ENCODE measurements at regions not wholly inside any gene's neighbourhood (a gene's known extent, or its start where the extent isn't known, plus 50 kb on each side); places are given as distances from the start of the nearest gene placed in this dataset.
"Not testable (repeated sequence)": the region's sequence is repeated elsewhere in the genome, so short reads cannot be mapped to it uniquely, and the experiment has no call there.

- no peak for DNase-seq (ENCODE audit: low spot score in 2 of 2)
- no peaks in the 10 kb centered on the region for H3K36me3 ChIP-seq (replicated peaks)
- H3K27me3 ChIP-seq (ENCODE audit: low read depth): no peaks in the 10 kb centered on the region
- H3K9me3 ChIP-seq: no peaks in the 10 kb centered on the region
- H3K4me1 ChIP-seq: peaks cover 5% of the 10 kb centered on the region; the same call in 1 of the 2 replicates
- no peak overlapping the region for H3K4me3 ChIP-seq
- in situ Hi-C loops (cut with MboI; ENCODE audit: low sequenced_read_pairs): no loop called here
Measured at GRCh38 chr2:188032786-188033185, 258.9 kb upstream of the GULP1 start.

GRCh38 chr2:188033240-188033639 is 258.4 kb upstream of the GULP1 start:
- in situ Hi-C loops (cut with MboI; ENCODE audit: low sequenced_read_pairs); H3K4me1 ChIP-seq; H3K4me3 ChIP-seq; H3K9me3 ChIP-seq; H3K36me3 ChIP-seq (replicated peaks); H3K27me3 ChIP-seq (ENCODE audit: low read depth): not testable (repeated sequence)
- DNase-seq (ENCODE audit: low spot score in 2 of 2): peak in 1 of 2 experiments; percentile 20

GRCh38 chr2:188034102-188034501 is 257.6 kb upstream of the GULP1 start:
- H3K4me1 ChIP-seq; DNase-seq (ENCODE audit: low spot score in 2 of 2); H3K27me3 ChIP-seq (ENCODE audit: low read depth); H3K9me3 ChIP-seq; in situ Hi-C loops (cut with MboI; ENCODE audit: low sequenced_read_pairs); H3K36me3 ChIP-seq (replicated peaks); H3K4me3 ChIP-seq: not testable (repeated sequence)

GRCh38 chr2:188035377-188035776 is 256.3 kb upstream of the GULP1 start:
- DNase-seq (ENCODE audit: low spot score in 2 of 2); H3K36me3 ChIP-seq (replicated peaks); H3K4me3 ChIP-seq; H3K9me3 ChIP-seq; in situ Hi-C loops (cut with MboI; ENCODE audit: low sequenced_read_pairs); H3K27me3 ChIP-seq (ENCODE audit: low read depth); H3K4me1 ChIP-seq: not testable (repeated sequence)

GRCh38 chr2:188036786-188037185 is 254.9 kb upstream of the GULP1 start:
- DNase-seq (ENCODE audit: low spot score in 2 of 2); H3K36me3 ChIP-seq (replicated peaks); in situ Hi-C loops (cut with MboI; ENCODE audit: low sequenced_read_pairs); H3K9me3 ChIP-seq; H3K27me3 ChIP-seq (ENCODE audit: low read depth); H3K4me3 ChIP-seq; H3K4me1 ChIP-seq: not testable (repeated sequence)

DNA sequence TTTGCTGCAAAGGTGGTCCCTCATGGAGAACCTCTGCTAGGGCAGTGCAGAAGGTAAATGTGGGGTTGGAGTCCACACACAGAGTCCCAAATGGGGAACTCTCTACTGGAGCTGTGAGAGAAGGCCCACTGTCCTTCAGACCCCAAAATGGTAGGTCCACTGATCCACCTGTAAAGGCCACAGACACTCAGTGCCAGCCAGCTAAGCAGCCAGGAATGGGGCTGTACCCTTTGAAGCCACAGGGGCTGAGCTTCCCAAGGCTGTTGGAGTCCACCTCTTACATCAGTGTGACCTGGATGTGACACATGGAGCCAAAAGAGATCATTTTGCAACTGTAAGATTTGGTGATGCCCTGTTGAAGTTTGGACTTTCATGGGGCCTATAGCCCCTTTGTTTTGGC is 252.4 kb upstream of the GULP1 start:
- no peak overlapping the region for H3K4me3 ChIP-seq
- in situ Hi-C loops (cut with MboI; ENCODE audit: low sequenced_read_pairs): no loop called here
- no peaks in the 10 kb centered on the region for H3K27me3 ChIP-seq (ENCODE audit: low read depth)
- H3K9me3 ChIP-seq: no peaks in the 10 kb centered on the region; the same call in 1 of the 2 replicates
- no peak for DNase-seq (ENCODE audit: low spot score in 2 of 2)
- no peaks in the 10 kb centered on the region for H3K4me1 ChIP-seq
- H3K36me3 ChIP-seq (replicated peaks): no peaks in the 10 kb centered on the region

DNA sequence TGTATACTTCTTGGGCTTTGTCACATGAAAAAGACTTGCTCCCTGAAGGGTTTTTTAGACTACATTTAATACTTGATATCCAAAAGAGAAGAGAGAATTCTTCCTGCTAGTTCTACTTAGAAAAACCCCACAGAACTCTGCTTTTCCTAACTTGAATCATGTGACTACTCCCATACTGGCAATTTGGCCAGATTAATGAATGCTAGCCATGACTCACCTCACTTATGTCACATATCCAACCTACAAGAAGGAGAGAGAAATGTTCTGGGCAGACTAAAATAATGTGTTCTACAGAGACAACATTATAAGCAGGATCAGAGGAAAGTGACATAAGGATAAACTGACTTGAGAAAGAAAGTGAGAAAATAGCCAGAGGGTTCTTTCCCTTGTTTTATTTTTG is 249.3 kb upstream of the GULP1 start:
- Histone ChIP-seq H3K9me3 (no peaks in the 10 kb centered on the region; the same call in 1 of the 2 replicates), H3K4me3 (no peak overlapping the region), H3K4me1 (no peaks in the 10 kb centered on the region), H3K27me3 (ENCODE audit: low read depth) (no peaks in the 10 kb centered on the region), H3K36me3 (replicated peaks) (no peaks in the 10 kb centered on the region)
- in situ Hi-C loops (cut with MboI; ENCODE audit: low sequenced_read_pairs): no loop called here
- DNase-seq (ENCODE audit: low spot score in 2 of 2): no peak

GRCh38 chr2:188045016-188045415 is 246.7 kb upstream of the GULP1 start:
- H3K4me3 ChIP-seq: no peak overlapping the region
- H3K27me3 ChIP-seq (ENCODE audit: low read depth): no peaks in the 10 kb centered on the region
- no peak for DNase-seq (ENCODE audit: low spot score in 2 of 2)
- H3K9me3 ChIP-seq: no peaks in the 10 kb centered on the region; the same call in 1 of the 2 replicates
- peaks cover 3% of the 10 kb centered on the region; the same call in 1 of the 2 replicates for H3K4me1 ChIP-seq
- H3K36me3 ChIP-seq (replicated peaks): no peaks in the 10 kb centered on the region
- in situ Hi-C loops (cut with MboI; ENCODE audit: low sequenced_read_pairs): no loop called here

- no peak overlapping the region for H3K4me3 ChIP-seq
- no peaks in the 10 kb centered on the region for H3K27me3 ChIP-seq (ENCODE audit: low read depth)
- no peaks in the 10 kb centered on the region; the same call in 1 of the 2 replicates for H3K9me3 ChIP-seq
- peaks cover 3% of the 10 kb centered on the region; the same call in 1 of the 2 replicates for H3K4me1 ChIP-seq
- in situ Hi-C loops (cut with MboI; ENCODE audit: low sequenced_read_pairs): no loop called here
- no peak for DNase-seq (ENCODE audit: low spot score in 2 of 2)
- no peaks in the 10 kb centered on the region for H3K36me3 ChIP-seq (replicated peaks)
Measured at GRCh38 chr2:188046437-188046836, 245.2 kb upstream of the GULP1 start.

- Histone ChIP-seq H3K27me3 (ENCODE audit: low read depth) (no peaks in the 10 kb centered on the region), H3K9me3 (no peaks in the 10 kb centered on the region; the same call in 1 of the 2 replicates), H3K4me3 (no peak overlapping the region), H3K4me1 (peaks cover 3% of the 10 kb centered on the region; the same call in 1 of the 2 replicates), H3K36me3 (replicated peaks) (no peaks in the 10 kb centered on the region)
- in situ Hi-C loops (cut with MboI; ENCODE audit: low sequenced_read_pairs): no loop called here
- DNase-seq (ENCODE audit: low spot score in 2 of 2): no peak
Measured at GRCh38 chr2:188047735-188048134, 243.9 kb upstream of the GULP1 start.

- in situ Hi-C loops (cut with MboI; ENCODE audit: low sequenced_read_pairs): no loop called here
- H3K36me3 ChIP-seq (replicated peaks): no peaks in the 10 kb centered on the region
- H3K4me3 ChIP-seq: no peak overlapping the region
- H3K4me1 ChIP-seq: peaks cover 3% of the 10 kb centered on the region; the same call in 1 of the 2 replicates
- H3K9me3 ChIP-seq: no peaks in the 10 kb centered on the region
- no peaks in the 10 kb centered on the region for H3K27me3 ChIP-seq (ENCODE audit: low read depth)
- DNase-seq (ENCODE audit: low spot score in 2 of 2): no peak
Measured at GRCh38 chr2:188050726-188051125, 240.9 kb upstream of the GULP1 start.

GRCh38 chr2:188051706-188052105 is 240.0 kb upstream of the GULP1 start:
- in situ Hi-C loops (cut with MboI; ENCODE audit: low sequenced_read_pairs): no loop called here
- DNase-seq (ENCODE audit: low spot score in 2 of 2): no peak
- H3K36me3 ChIP-seq (replicated peaks): no peaks in the 10 kb centered on the region
- no peaks in the 10 kb centered on the region for H3K9me3 ChIP-seq
- no peaks in the 10 kb centered on the region for H3K27me3 ChIP-seq (ENCODE audit: low read depth)
- H3K4me1 ChIP-seq: peaks cover 3% of the 10 kb centered on the region; the same call in 1 of the 2 replicates
- no peak overlapping the region for H3K4me3 ChIP-seq

- no peak for DNase-seq (ENCODE audit: low spot score in 2 of 2)
- H3K9me3 ChIP-seq: no peaks in the 10 kb centered on the region
- in situ Hi-C loops (cut with MboI; ENCODE audit: low sequenced_read_pairs): no loop called here
Measured at GRCh38 chr2:188065386-188065785, 226.3 kb upstream of the GULP1 start.

DNA sequence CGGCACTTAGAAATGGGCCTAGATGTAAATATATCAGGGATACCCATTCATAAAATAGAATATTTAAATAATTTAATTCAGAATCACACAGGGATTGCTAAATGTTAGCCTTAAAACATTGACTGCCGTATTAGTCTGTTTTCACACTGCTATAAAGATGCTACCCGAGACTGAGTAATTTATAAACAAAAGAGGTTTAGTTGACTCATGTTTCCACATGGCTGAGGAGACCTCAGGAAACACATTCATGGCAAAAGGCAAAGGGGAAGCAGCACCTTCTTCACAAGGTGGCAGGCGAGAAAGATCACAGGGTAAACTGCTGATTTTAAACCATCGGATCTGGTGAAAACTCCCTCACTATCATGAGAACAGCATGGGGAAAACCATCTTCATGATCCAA is 223.6 kb upstream of the GULP1 start:
- H3K4me1 ChIP-seq: no peaks in the 10 kb centered on the region
- no peak overlapping the region for H3K4me3 ChIP-seq
- no peaks in the 10 kb centered on the region for H3K36me3 ChIP-seq (replicated peaks)
- no peaks in the 10 kb centered on the region for H3K27me3 ChIP-seq (ENCODE audit: low read depth)
- H3K9me3 ChIP-seq: no peaks in the 10 kb centered on the region
- no peak for DNase-seq (ENCODE audit: low spot score in 2 of 2)
- in situ Hi-C loops (cut with MboI; ENCODE audit: low sequenced_read_pairs): no loop called here

More at GRCh38 chr2:188065386-188065785, 226.3 kb upstream of the GULP1 start:
- no peaks in the 10 kb centered on the region for H3K4me1 ChIP-seq
- H3K4me3 ChIP-seq: no peak overlapping the region
- H3K27me3 ChIP-seq (ENCODE audit: low read depth): no peaks in the 10 kb centered on the region
- H3K36me3 ChIP-seq (replicated peaks): no peaks in the 10 kb centered on the region
